ENCODE measurements at regions not wholly inside any gene's neighbourhood (a gene's known extent, or its start where the extent isn't known, plus 50 kb on each side); places are given as distances from the start of the nearest gene placed in this dataset.
A peak's percentile ranks its signal among the peaks of the same experiment; 100 is the strongest.

DNA sequence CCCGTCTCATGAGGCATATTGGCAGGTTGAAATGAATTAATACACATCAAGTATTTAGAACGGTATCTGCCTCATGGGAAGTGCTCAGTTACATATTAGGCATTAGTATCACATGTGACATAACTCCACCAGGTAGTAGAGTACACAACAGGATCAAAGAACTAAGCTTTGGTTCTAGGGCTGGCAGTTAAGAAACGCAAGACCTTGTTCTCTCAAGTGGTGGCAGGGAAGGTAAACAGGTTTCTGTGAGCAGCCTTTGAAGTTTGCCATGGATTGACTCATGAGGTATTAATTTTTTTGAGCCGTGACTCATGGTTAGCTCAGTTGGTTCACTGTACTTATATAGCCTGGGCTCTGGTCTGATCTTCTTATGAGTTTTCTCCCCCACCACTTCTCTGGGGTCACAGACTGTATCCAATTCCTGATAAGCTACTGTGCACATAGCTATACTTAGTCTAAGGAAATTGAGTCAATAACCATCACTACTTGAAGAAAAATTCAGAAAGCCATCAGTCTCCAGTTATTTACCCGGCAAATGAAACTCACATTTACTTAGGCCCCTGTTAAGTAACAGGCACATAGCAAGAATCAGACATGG lies 155.6 kb upstream of the STT3B start (continued):
- TF ChIP-seq HNRNPL (IDR thresholded peaks at IDR 0.05; ENCODE audit: low read depth, low read length): 0 out of 2 replicates have a peak, but pooled peaks have one; percentile 64
- no peak for TF ChIP-seq SNAPC2 (CRISPR knock-in tag; IDR thresholded peaks at IDR 0.05)
- TF ChIP-seq, protein P1, sequence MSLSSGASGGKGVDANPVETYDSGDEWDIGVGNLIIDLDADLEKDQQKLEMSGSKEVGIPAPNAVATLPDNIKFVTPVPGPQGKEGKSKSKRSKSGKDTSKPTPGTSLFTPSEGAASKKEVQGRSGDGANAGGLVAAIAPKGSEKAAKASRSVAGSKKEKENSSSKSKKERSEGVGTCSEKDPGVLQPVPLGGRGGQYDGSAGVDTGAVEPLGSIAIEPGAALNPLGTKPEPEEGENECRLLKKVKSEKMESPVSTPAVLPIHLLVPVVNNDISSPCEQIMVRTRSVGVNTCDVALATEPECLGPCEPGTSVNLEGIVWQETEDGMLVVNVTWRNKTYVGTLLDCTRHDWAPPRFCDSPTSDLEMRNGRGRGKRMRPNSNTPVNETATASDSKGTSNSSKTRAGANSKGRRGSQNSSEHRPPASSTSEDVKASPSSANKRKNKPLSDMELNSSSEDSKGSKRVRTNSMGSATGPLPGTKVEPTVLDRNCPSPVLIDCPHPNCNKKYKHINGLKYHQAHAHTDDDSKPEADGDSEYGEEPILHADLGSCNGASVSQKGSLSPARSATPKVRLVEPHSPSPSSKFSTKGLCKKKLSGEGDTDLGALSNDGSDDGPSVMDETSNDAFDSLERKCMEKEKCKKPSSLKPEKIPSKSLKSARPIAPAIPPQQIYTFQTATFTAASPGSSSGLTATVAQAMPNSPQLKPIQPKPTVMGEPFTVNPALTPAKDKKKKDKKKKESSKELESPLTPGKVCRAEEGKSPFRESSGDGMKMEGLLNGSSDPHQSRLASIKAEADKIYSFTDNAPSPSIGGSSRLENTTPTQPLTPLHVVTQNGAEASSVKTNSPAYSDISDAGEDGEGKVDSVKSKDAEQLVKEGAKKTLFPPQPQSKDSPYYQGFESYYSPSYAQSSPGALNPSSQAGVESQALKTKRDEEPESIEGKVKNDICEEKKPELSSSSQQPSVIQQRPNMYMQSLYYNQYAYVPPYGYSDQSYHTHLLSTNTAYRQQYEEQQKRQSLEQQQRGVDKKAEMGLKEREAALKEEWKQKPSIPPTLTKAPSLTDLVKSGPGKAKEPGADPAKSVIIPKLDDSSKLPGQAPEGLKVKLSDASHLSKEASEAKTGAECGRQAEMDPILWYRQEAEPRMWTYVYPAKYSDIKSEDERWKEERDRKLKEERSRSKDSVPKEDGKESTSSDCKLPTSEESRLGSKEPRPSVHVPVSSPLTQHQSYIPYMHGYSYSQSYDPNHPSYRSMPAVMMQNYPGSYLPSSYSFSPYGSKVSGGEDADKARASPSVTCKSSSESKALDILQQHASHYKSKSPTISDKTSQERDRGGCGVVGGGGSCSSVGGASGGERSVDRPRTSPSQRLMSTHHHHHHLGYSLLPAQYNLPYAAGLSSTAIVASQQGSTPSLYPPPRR (CRISPR knock-in tag; IDR thresholded peaks at IDR 0.05; ENCODE audit: borderline replicate concordance): peak; percentile 98
- TF ChIP-seq KAT7 (CRISPR knock-in tag; IDR thresholded peaks at IDR 0.05; ENCODE audit: borderline replicate concordance): peak; percentile 66; the same call in 1 of the 2 replicates
- TF ChIP-seq SIX4 (CRISPR knock-in tag; IDR thresholded peaks at IDR 0.05): peak; percentile 80
- peak; percentile 63; the same call in 1 of the 2 replicates for TF ChIP-seq REPIN1 (CRISPR knock-in tag; IDR thresholded peaks at IDR 0.05; ENCODE audit: borderline replicate concordance, low read depth)
- peak; percentile 70 for TF ChIP-seq ATF7 (IDR thresholded peaks at IDR 0.05)
- TF ChIP-seq ATF7 (CRISPR knock-in tag; IDR thresholded peaks at IDR 0.05): peak; percentile 82; the same call in 1 of the 2 replicates
- peak; percentile 81 for TF ChIP-seq ZNF710 (CRISPR knock-in tag; IDR thresholded peaks at IDR 0.05; ENCODE audit: borderline replicate concordance)
- peak; percentile 83; the same call in 1 of the 2 replicates for TF ChIP-seq HOXA3 (CRISPR knock-in tag; IDR thresholded peaks at IDR 0.05)
- no peak for TF ChIP-seq GABPA (IDR thresholded peaks at IDR 0.05; ENCODE audit: low read depth, low read length)
- peak; percentile 53 for TF ChIP-seq GABPA (CRISPR knock-in tag; IDR thresholded peaks at IDR 0.05; ENCODE audit: low read depth)
- peak; percentile 99 to 100 for TF ChIP-seq EP300 (IDR thresholded peaks at IDR 0.05; ENCODE audit: low read depth in 2 of 2, low read length in 2 of 2)
- peak; percentile 99 for TF ChIP-seq EP300 (CRISPR knock-in tag; IDR thresholded peaks at IDR 0.05; ENCODE audit: borderline replicate concordance)
- TF ChIP-seq HNRNPK (IDR thresholded peaks at IDR 0.05; ENCODE audit: low read depth, low read length, poor library complexity, severe bottlenecking): no peak
- TF ChIP-seq, protein P2, sequence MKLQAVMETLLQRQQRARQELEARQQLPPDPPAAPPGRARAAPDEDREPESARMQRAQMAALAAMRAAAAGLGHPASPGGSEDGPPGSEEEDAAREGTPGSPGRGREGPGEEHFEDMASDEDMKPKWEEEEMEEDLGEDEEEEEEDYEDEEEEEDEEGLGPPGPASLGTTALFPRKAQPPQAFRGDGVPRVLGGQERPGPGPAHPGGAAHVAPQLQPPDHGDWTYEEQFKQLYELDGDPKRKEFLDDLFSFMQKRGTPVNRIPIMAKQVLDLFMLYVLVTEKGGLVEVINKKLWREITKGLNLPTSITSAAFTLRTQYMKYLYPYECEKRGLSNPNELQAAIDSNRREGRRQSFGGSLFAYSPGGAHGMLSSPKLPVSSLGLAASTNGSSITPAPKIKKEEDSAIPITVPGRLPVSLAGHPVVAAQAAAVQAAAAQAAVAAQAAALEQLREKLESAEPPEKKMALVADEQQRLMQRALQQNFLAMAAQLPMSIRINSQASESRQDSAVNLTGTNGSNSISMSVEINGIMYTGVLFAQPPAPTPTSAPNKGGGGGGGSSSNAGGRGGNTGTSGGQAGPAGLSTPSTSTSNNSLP (IDR thresholded peaks at IDR 0.05; ENCODE audit: low read depth, low read length): peak; percentile 93
- no peak for TF ChIP-seq MYC (CRISPR knock-in tag; IDR thresholded peaks at IDR 0.05; ENCODE audit: borderline replicate concordance)
- TF ChIP-seq BHLHE40 (IDR thresholded peaks at IDR 0.05; ENCODE audit: low read length): peak; percentile 88
- TF ChIP-seq, protein P3, sequence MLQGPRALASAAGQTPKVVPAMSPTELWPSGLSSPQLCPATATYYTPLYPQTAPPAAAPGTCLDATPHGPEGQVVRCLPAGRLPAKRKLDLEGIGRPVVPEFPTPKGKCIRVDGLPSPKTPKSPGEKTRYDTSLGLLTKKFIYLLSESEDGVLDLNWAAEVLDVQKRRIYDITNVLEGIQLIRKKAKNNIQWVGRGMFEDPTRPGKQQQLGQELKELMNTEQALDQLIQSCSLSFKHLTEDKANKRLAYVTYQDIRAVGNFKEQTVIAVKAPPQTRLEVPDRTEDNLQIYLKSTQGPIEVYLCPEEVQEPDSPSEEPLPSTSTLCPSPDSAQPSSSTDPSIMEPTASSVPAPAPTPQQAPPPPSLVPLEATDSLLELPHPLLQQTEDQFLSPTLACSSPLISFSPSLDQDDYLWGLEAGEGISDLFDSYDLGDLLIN (CRISPR knock-in tag; IDR thresholded peaks at IDR 0.05; ENCODE audit: borderline replicate concordance): no peak
- TF ChIP-seq SP5 (CRISPR knock-in tag; IDR thresholded peaks at IDR 0.05; ENCODE audit: borderline replicate concordance, low read depth): peak; percentile 89
- no peak for TF ChIP-seq NFIB (CRISPR knock-in tag; IDR thresholded peaks at IDR 0.05; ENCODE audit: borderline replicate concordance)
- TF ChIP-seq TAF1 (CRISPR knock-in tag; IDR thresholded peaks at IDR 0.05): no peak

All from HepG2 (cell line).